GM21360 (cell line): ENCODE measurements at regions not wholly inside any gene's neighbourhood (a gene's known extent, or its start where the extent isn't known, plus 50 kb on each side); places are given as distances from the start of the nearest gene placed in this dataset.
"Not testable (repeated sequence)": the region's sequence is repeated elsewhere in the genome, so short reads cannot be mapped to it uniquely, and the experiment has no call there.

Experiments
- ATAC-seq: cut with Tn5 transposase; IDR thresholded peaks from one replicate; pipeline ENCODE4 v1.9.1; 2021; ENCODE audit warnings: mild to moderate bottlenecking, moderate library complexity; ENCODE audit not compliant: unreplicated experiment

- no peak for ATAC-seq
Observed at GRCh38 chr5:37971483-37972024, 131.7 kb upstream of the GDNF start.

DNA sequence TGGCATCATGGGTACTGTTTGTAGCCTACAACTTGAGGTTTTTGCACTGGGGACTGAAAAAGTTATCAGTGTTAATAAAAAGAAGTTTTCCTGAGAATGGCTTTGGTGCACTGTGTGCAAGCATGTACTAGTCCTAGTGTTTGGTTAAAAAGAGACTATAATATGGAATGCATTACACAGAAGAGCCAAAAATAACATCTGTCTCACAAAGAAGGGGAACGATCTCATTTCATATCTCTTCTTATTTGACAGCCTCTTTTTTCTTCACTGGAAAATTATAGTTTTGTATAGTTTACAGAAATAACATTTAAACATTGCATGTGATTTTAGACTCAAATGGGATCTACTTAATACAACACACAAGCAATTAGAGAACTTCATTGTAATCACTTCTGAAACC, 127.0 kb upstream of the GDNF start:
- ATAC-seq, result no peak

- no peak for ATAC-seq
Observed at GRCh38 chr5:37966291-37966690, 126.5 kb upstream of the GDNF start.

GRCh38 chr5:37962389-37962788, 122.5 kb upstream of the GDNF start:
- ATAC-seq, result no peak

GRCh38 chr5:37957218-37957617, 117.4 kb upstream of the GDNF start:
- no peak for ATAC-seq

DNA sequence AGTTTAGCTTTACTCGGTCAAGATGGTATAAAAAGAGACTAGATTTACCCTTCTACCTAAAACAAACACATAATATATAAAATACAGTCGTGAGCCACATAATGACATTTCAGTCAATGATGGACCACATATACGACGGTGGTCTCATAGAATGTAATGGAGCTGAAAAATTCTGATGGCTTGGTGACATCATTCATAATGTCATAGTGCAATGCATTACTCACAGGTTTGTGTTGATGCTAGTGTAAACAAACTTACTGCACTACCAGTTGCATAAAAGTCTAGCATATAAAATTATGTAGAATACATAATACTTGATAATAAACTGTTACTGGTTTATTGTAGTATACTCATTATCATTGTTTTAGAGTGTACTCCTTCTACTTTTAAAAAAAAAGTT, 115.9 kb upstream of the GDNF start:
- ATAC-seq, result no peak

DNA sequence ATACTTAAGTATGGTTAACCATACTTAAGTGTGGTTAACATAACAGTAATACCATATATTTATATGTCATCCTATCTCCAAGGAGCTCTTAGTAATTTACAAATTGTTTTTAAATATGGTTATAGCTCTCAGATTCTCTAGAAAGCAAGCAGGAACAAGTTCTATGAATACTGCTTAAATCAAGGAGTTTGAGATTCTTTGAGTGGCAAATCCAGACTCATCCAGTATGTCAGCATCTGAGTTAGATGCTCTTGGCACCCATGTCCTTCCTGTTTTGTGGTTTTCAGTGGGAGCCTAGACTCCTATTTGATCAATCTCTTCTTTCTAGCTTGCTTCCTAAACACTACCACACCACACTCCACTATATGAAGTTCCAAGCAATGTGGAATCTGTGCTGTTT, 114.7 kb upstream of the GDNF start:
- ATAC-seq, result no peak

- ATAC-seq, result no peak
Observed at GRCh38 chr5:37951946-37952721, 112.3 kb upstream of the GDNF start.

- no peak for ATAC-seq
Observed at GRCh38 chr5:37950436-37950835, 110.6 kb upstream of the GDNF start.

GRCh38 chr5:37945446-37945845, 105.6 kb upstream of the GDNF start:
- ATAC-seq, result no peak

- not testable (repeated sequence) for ATAC-seq
Observed at GRCh38 chr5:37943136-37943535, 103.3 kb upstream of the GDNF start.

DNA sequence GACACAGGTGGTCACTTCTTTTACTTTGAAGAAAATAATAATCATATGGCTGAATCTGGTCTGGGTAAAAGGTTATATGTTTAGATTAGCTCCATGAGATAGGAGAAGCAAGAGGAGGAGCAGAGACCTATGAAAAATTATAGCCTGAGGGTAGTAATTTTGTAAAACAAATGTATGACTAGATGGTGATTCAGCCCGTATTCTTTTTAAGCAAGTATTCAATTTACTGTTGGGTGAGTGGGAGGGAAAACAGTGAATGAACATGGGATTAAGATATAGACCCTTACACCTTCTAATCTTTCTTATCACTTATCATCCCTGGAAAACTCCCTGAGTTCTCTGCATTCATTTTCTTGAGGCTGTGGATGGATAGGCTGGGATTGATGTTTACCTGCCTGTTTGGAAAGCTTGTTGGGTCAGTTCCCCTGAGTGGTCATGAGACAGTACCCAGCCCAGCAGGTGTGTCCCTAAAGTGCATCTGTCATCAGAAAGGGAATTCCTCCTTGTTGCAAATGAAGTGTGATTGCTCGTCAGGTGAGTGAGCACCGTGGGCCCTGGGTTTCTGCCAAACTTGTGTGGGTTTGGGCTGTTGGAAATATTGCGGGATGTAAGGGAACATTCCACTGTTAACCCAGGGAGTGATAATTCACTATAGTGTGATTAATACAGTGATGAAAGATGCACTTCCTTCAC, 101.2 kb upstream of the GDNF start:
- ATAC-seq, result no peak

GRCh38 chr5:37938861-37939260, 99.0 kb upstream of the GDNF start:
- ATAC-seq, result no peak

DNA sequence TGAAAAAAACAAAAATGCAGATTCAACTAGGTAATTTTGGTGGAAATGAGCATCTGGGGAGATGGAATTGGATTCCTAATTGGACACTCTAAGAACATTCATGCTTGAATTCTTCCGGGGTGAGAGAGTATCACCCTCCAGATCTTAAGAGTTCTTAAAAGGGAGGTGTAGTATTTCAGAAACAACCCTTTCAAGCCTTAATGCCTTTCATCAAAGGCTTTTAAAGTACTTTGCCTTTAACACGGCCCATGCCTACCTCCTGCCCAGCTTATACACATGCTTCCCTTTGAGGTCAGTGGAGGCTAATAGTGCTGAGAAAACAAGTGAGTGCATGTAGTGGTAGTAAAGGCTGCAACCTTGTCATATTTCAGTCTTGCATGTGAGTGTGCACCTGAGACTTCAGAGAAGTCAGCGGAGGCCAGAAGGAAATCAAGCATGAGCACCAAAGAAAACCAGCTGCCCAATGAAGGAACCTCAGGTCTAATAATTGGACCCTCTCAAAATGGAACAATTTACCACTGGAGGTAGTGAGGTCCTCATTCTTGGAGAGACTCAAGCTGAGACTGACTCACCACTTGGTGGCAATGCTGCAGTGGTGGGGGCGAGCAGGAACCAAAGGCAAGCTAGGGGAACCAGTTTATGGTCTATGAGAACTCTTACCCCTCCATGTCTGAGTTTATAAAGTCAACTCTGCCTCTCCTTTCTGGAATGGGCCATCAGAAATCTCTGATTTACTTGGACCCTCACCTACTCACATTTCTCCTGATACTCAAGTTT, 98.4 kb upstream of the GDNF start:
- no peak for ATAC-seq

GRCh38 chr5:37936091-37936490, 96.2 kb upstream of the GDNF start:
- ATAC-seq, result no peak

DNA sequence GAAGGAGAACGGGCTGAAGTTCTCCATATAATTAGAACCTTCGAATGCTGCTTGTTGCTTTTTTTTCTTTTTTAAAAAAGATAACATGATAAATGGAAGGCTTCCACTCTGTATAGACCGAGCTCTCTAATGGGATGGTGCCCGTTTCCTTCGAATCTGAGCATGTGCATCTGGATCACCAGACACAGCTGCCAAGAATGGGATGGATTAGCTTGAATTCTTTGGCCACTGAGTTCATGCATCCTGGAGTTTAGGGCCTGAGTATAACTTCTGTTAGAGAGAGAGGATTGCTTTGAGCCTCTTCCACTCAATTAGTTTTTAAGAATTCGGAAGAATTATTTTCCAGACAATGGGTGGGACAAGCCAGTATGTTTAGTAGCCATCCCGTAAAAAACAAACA, 93.7 kb upstream of the GDNF start:
- no peak for ATAC-seq

DNA sequence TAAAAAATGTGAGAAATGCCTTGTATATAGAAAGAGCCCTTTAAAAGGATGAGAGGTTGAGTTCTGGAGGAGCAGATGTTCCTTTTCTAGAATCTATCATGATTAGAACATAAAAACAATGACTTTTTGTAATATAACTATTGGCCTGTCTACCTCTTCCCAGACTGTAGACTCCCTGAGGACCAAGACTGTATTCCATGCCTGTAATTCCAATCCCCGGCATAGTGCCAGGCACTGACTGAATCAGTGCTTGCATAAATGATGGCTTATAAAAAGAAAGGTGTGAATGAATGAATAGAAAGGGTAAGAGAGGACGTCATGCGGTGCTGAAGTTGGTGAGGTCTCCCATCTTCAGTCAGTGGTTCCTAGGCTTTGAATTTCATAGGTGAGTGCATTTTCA, 92.6 kb upstream of the GDNF start:
- no peak for ATAC-seq

GRCh38 chr5:37931541-37931940, 91.7 kb upstream of the GDNF start:
- no peak for ATAC-seq

- ATAC-seq, result no peak
Observed at GRCh38 chr5:37930350-37930749, 90.5 kb upstream of the GDNF start.

DNA sequence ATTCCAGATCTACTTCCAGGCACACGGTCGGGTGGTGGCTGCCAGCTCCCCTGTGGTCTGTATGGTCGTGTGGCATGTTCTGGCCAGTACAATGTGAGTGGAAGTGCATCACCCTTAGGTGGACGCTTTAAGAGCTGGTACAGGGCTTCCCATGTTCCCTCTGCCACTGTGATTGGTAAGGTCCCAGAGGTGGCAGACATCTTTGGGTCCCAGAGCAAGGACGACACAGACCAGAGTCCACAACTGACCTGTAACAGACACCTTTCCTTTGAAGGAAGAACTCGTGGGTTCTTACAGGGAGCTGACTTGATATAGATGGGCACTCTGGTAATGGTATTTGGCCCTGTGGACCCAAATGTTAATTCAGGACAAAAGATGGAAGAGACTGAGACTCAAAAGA, 90.0 kb upstream of the GDNF start:
- no peak for ATAC-seq

- ATAC-seq, result not testable (repeated sequence)
Observed at GRCh38 chr5:37927753-37928152, 87.9 kb upstream of the GDNF start.

GRCh38 chr5:37926732-37927131, 86.9 kb upstream of the GDNF start:
- ATAC-seq, result no peak
